NB4 (cell line): ENCODE measurements at regions not wholly inside any gene's neighbourhood (a gene's known extent, or its start where the extent isn't known, plus 50 kb on each side); places are given as distances from the start of the nearest gene placed in this dataset.
A peak's percentile ranks its signal among the peaks of the same experiment; 100 is the strongest.

Experiments used
- DNase-seq: peaks from one replicate; pipeline ENCODE4 v3.0.0; 2010; ENCODE audit warnings: low read depth
- H3K4me3 ChIP-seq: one replicate; pipeline ENCODE4 v1.5.1; 2011; ENCODE audit warnings: mild to moderate bottlenecking, low read depth, low read length, moderate library complexity
- MAX ChIP-seq: IDR thresholded peaks from 2 replicates; pipeline ENCODE4 v1.6.1; 2011; ENCODE audit warnings: low read depth, low read length
- MYC ChIP-seq: IDR thresholded peaks from 2 replicates; pipeline ENCODE4 v1.6.1; 2011; ENCODE audit warnings: low read depth, low read length
- POLR2A ChIP-seq: IDR thresholded peaks from 2 replicates; pipeline ENCODE4 v1.6.1; 2011; ENCODE audit warnings: mild to moderate bottlenecking; ENCODE audit not compliant: insufficient read length; ENCODE audit errors: extremely low read depth
- TF ChIP-seq, protein P1 (sequence below): IDR thresholded peaks from one replicate; pipeline ENCODE4 v1.5.1; 2012; ENCODE audit warnings: low read depth, low read length

DNA sequence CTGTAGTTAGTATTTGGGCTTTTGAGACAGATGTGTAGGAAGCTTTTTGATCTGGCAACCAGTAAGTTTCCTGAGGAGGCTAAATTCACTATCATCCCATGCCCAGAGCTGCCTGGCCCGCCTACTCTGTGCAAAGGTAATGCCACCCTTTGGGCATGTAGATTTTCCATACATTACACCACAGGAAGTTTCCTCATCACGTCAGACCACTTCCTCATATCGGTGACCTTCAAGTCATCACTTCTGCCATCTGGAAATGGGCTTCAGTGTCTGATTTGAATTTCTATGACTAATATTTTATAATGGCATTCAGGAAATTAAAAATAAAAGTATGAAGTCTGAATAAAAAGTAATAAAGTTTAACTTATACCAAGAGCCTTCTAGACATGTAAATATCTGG is 825.4 kb downstream of the DCDC2C start:
- no peak for TF ChIP-seq POLR2A
- TF ChIP-seq MAX, result no peak
- TF ChIP-seq MYC, result no peak
- TF ChIP-seq, protein P1, sequence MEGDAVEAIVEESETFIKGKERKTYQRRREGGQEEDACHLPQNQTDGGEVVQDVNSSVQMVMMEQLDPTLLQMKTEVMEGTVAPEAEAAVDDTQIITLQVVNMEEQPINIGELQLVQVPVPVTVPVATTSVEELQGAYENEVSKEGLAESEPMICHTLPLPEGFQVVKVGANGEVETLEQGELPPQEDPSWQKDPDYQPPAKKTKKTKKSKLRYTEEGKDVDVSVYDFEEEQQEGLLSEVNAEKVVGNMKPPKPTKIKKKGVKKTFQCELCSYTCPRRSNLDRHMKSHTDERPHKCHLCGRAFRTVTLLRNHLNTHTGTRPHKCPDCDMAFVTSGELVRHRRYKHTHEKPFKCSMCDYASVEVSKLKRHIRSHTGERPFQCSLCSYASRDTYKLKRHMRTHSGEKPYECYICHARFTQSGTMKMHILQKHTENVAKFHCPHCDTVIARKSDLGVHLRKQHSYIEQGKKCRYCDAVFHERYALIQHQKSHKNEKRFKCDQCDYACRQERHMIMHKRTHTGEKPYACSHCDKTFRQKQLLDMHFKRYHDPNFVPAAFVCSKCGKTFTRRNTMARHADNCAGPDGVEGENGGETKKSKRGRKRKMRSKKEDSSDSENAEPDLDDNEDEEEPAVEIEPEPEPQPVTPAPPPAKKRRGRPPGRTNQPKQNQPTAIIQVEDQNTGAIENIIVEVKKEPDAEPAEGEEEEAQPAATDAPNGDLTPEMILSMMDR, result no peak
- H3K4me3 ChIP-seq, result no peak overlapping the region
- peak; percentile 51 for DNase-seq

DNA sequence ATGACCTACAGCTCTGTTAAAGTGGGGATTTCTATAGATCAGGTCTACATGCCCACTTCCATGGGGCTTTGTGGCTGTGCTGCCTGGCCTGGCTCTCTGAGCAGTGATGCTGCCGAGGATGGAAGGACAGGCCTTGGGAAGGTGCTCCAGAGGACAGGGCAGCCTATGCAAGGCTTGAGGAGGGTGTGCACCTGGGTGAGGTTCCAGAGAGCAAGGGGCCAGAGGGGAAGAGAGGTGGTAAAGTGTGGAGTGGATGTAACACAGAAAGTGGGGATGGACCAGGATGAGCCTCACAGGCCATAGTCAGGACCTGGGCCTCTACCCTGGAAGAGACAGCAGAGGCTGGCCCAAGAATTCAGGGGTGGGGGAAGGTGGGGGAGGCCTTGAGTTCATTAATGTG is 826.4 kb downstream of the DCDC2C start:
- TF ChIP-seq, protein P1, result no peak
- no peak for TF ChIP-seq MAX
- no peak for TF ChIP-seq POLR2A
- no peak for TF ChIP-seq MYC
- DNase-seq, result no peak
- no peak overlapping the region for H3K4me3 ChIP-seq

- TF ChIP-seq MAX (no peak), POLR2A (no peak), MYC (no peak)
- TF ChIP-seq, protein P1, result no peak
- no peak overlapping the region for H3K4me3 ChIP-seq
- no peak for DNase-seq
Measured at GRCh38 chr2:4530231-4530630, 826.9 kb downstream of the DCDC2C start.

DNA sequence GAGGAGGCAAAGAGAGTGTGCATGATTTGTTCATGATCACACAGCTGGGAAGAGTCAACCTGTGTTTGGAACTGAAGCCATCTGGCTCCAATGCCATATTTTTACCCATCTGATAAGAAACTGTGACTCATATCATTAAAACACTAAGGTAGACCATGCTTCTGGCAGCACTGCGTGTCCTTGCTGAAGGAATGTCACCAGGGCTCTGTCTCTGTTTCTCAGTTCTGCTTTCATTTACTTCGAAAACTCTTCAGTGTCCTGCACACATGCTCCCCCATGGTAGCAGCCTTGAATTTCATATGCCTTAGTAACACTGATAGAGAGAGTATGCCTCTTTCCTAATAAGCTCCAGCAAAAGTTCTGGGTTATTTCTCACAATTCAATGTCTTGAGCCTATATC is 830.4 kb downstream of the DCDC2C start:
- no peak overlapping the region for H3K4me3 ChIP-seq
- TF ChIP-seq MYC (no peak), POLR2A (no peak), MAX (no peak)
- TF ChIP-seq, protein P1, result no peak
- no peak for DNase-seq

- H3K4me3 ChIP-seq, result no peak overlapping the region
- TF ChIP-seq, protein P1, result no peak
- TF ChIP-seq MAX (no peak), POLR2A (no peak), MYC (no peak)
- no peak for DNase-seq
Measured at GRCh38 chr2:4539121-4539520, 835.7 kb downstream of the DCDC2C start.

DNA sequence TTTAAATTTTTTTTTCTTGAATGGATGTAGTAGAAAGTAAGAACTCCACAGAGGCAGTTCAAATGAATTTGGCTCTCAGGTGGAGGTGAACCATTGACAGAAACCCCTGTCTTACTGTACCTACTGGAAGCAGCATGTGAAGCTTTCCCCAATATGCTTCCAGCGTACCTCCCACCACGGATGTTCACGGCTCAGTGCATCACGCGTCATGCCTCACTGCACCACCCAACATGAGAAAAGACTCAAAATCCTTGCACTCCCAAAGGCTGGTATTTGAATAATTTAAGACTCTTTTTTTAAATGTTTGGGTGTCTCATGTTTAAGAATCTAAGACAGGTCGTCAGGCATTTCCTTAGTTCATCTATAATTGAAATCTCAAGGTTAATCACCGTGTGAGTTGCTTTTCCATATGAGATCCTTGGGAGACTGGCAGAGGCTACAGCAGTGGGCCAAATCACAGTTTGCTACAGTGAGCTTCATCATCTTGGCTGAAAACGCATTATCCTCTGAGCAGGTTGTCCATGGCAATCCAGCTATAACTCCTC is 846.4 kb downstream of the DCDC2C start:
- H3K4me3 ChIP-seq, result no peak overlapping the region
- no peak for DNase-seq
- TF ChIP-seq, protein P1, result no peak
- TF ChIP-seq POLR2A (no peak), MAX (no peak), MYC (no peak)
